HPDE6-E6E7 (cell line): ENCODE measurements at regions not wholly inside any gene's neighbourhood (a gene's known extent, or its start where the extent isn't known, plus 50 kb on each side); places are given as distances from the start of the nearest gene placed in this dataset.
A peak's percentile ranks its signal among the peaks of the same experiment; 100 is the strongest.
"Not testable (repeated sequence)": the region's sequence is repeated elsewhere in the genome, so short reads cannot be mapped to it uniquely, and the experiment has no call there.

Source experiments
- DNase-seq: peaks from one replicate; pipeline ENCODE4 v3.0.0; 2011; ENCODE audit warnings: missing footprints; ENCODE audit errors: extremely low spot score

DNA sequence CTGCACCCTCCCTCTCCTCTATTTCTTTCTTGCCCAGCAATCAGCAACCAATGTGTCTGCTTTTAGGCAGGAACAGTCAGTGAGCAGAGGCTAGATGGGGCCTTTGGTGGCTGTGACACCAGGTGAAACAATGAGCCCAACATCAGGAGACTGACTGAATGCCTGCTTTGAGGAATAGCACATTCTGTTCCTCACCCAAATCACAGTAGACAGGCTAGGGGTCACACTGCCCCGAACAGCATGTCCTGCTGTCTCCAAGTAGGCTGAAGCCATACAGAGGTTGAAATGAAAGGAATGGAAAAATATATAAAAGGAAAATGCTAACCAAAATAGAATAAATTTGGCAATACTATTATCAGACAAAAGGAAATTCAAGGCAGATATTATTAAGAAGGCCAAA lies 122.5 kb upstream of the GDNF start:
- no peak for DNase-seq

DNA sequence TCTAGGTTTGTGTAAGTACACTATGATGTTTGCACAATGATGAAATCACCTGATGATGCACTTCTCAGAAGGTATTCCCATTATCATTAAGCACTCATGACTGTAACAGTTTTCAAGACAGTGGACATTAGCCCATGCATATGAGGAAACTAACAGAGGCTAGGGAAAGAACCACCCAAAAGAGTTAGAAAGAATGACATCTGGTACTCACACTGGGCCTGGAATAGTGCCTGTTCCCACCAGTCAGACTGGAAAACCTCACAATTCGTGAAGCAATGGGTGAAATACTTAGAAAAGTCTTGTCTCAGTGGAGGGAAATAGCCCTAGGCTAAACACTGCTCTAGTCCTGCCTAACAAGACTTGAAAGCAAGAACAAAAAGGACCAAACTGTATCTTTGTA lies 117.4 kb upstream of the GDNF start:
- no peak for DNase-seq

DNA sequence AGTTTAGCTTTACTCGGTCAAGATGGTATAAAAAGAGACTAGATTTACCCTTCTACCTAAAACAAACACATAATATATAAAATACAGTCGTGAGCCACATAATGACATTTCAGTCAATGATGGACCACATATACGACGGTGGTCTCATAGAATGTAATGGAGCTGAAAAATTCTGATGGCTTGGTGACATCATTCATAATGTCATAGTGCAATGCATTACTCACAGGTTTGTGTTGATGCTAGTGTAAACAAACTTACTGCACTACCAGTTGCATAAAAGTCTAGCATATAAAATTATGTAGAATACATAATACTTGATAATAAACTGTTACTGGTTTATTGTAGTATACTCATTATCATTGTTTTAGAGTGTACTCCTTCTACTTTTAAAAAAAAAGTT lies 115.9 kb upstream of the GDNF start:
- no peak for DNase-seq

DNA sequence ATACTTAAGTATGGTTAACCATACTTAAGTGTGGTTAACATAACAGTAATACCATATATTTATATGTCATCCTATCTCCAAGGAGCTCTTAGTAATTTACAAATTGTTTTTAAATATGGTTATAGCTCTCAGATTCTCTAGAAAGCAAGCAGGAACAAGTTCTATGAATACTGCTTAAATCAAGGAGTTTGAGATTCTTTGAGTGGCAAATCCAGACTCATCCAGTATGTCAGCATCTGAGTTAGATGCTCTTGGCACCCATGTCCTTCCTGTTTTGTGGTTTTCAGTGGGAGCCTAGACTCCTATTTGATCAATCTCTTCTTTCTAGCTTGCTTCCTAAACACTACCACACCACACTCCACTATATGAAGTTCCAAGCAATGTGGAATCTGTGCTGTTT lies 114.7 kb upstream of the GDNF start:
- no peak for DNase-seq

DNA sequence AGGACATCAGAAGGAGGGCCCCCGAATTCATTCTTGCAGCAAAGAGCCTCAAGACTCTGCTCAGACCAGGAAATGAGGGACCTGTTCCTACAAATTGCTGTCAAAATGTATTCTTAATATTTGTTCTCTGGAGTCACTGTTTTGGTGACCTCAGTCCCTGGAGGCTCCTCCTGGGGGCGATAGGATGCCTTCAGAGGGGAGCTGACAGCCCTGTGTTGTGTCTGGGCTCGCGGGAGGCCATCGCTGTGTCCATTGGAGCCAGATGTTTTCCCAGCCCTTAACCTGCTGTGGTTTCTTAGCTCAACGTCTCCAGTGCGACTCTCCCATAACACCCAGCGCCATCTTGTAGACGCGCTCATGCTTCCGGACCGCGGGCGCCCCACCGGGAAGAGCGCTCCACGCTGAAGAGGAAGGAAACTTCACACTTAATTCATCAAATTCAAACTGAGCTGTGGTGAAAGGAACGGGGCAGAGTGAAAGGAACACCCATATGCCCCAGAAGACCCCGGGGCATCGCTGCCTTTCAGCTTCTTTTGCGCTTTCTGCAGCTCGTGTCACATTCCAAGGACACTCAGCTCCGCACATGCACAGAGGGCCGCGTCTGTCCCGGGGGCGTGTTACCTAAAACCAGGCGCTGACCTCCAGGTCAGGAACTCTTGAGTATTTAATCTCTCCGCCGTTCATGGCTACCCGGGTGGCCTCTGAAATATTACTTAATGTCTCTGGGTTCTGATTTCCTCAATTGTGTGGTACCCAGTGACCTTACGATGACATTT lies 112.3 kb upstream of the GDNF start:
- DNase-seq = no peak

DNA sequence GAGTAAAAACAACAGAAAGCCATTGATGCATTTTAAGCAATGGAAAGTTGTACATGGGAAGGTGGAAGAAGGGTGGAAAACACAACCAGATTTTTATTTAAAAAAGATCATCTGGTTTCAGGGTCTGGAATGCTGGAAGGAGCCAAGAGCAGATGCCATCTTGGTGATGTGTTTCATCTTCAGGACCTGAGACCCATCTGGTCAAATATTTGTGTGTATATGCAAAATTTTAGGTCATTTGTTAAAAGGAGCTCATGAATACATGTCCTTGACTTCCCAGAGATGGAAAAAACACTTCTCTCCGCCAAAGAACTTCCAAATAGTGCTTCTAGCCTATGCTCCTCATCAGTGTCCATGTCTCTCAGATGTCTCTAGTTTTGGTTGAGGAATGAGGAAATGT lies 110.6 kb upstream of the GDNF start:
- DNase-seq = no peak

DNA sequence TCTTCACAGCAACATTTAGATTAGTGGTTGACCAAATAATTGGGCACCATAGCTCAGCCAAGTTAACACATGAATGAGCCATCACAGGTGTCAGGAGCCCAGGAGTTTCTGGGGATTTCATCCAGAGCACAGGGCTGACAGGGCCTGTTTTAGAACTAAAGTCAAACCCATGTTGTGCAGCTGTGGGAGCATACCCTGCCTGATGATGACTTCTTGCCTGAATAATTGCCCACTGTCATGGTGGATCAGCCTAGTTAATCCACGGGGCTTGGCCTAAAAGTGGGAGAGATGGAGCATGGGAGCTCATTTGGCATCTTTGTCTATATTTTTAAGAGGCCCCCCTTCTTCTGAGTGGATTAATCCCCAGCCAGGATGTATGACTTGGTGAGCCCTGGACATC lies 105.6 kb upstream of the GDNF start:
- no peak for DNase-seq

DNA sequence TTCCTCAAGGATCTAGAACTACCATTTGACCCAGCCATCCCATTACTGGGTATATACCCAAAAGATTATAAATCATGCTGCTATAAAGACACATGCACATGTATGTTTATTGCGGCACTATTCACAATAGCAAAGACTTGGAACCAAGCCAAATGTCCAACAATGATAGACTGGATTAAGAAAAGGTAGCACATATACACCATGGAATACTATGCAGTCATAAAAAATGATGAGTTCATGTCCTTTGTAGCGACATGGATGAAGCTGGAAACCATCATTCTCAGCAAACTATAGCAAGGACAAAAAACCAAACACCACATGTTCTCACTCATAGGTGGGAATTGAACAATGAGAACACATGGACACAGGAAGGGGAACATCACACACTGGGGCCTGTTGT lies 103.3 kb upstream of the GDNF start:
- not testable (repeated sequence) for DNase-seq

DNA sequence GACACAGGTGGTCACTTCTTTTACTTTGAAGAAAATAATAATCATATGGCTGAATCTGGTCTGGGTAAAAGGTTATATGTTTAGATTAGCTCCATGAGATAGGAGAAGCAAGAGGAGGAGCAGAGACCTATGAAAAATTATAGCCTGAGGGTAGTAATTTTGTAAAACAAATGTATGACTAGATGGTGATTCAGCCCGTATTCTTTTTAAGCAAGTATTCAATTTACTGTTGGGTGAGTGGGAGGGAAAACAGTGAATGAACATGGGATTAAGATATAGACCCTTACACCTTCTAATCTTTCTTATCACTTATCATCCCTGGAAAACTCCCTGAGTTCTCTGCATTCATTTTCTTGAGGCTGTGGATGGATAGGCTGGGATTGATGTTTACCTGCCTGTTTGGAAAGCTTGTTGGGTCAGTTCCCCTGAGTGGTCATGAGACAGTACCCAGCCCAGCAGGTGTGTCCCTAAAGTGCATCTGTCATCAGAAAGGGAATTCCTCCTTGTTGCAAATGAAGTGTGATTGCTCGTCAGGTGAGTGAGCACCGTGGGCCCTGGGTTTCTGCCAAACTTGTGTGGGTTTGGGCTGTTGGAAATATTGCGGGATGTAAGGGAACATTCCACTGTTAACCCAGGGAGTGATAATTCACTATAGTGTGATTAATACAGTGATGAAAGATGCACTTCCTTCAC lies 101.2 kb upstream of the GDNF start:
- DNase-seq = peak; percentile 14

DNA sequence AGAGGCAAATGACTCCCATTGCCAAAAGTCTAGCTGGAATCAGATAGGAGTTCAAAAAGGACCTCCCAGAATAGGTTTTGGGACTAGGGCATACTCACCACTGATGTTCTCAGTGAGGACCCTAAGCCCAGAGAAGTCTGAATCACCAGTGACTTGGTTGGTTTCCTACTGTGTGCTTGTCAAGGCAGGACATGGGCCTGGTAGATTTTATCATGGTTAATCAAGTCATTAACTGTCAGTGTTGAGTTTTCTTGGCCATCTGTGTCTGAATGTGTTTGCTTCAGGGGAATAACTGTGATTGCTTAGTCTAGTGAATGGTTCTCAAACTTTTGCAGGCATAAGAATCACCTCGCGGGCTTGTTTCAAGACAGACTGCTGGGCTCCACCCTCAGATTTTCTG lies 99.0 kb upstream of the GDNF start:
- DNase-seq = no peak

DNA sequence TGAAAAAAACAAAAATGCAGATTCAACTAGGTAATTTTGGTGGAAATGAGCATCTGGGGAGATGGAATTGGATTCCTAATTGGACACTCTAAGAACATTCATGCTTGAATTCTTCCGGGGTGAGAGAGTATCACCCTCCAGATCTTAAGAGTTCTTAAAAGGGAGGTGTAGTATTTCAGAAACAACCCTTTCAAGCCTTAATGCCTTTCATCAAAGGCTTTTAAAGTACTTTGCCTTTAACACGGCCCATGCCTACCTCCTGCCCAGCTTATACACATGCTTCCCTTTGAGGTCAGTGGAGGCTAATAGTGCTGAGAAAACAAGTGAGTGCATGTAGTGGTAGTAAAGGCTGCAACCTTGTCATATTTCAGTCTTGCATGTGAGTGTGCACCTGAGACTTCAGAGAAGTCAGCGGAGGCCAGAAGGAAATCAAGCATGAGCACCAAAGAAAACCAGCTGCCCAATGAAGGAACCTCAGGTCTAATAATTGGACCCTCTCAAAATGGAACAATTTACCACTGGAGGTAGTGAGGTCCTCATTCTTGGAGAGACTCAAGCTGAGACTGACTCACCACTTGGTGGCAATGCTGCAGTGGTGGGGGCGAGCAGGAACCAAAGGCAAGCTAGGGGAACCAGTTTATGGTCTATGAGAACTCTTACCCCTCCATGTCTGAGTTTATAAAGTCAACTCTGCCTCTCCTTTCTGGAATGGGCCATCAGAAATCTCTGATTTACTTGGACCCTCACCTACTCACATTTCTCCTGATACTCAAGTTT lies 98.4 kb upstream of the GDNF start:
- no peak for DNase-seq

DNA sequence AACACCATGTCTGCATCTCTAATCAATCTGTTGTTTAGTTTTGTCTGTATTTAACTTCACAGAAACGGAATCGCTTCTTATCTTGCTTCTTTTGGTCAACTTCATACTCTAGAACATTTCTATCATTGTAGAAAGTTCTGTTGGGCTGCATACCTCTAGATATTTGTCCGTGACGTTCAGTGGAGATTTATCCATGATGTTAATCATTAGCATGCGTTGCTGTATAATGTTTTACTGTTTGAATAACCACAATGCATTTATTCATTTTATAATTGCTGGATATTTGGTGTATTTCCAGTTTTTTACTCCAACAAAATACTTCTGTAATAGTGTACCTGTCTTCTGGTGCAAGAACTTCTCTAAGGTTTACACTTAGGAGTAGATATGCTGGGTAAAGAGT lies 96.2 kb upstream of the GDNF start:
- DNase-seq = no peak

DNA sequence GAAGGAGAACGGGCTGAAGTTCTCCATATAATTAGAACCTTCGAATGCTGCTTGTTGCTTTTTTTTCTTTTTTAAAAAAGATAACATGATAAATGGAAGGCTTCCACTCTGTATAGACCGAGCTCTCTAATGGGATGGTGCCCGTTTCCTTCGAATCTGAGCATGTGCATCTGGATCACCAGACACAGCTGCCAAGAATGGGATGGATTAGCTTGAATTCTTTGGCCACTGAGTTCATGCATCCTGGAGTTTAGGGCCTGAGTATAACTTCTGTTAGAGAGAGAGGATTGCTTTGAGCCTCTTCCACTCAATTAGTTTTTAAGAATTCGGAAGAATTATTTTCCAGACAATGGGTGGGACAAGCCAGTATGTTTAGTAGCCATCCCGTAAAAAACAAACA lies 93.7 kb upstream of the GDNF start:
- DNase-seq = no peak

DNA sequence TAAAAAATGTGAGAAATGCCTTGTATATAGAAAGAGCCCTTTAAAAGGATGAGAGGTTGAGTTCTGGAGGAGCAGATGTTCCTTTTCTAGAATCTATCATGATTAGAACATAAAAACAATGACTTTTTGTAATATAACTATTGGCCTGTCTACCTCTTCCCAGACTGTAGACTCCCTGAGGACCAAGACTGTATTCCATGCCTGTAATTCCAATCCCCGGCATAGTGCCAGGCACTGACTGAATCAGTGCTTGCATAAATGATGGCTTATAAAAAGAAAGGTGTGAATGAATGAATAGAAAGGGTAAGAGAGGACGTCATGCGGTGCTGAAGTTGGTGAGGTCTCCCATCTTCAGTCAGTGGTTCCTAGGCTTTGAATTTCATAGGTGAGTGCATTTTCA lies 92.6 kb upstream of the GDNF start:
- DNase-seq = no peak

DNA sequence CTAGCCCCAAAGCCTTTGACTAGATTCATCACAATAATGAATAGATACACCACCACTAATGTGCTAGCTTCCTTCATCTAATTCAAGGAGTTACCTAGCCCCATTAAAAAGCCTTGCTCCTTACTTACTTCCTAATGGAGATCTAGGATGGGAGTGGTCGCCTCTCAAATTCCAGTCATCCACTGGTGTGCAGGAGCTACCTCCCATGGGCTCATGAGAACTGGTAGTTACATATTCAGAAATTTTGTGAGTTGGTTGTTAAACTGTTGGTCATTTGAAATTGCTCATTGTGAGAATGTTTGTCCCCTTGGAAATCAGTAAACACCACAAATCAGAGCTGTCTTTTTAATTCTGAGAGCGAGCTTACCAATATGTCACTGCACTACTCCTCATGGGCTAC lies 91.7 kb upstream of the GDNF start:
- DNase-seq = no peak

DNA sequence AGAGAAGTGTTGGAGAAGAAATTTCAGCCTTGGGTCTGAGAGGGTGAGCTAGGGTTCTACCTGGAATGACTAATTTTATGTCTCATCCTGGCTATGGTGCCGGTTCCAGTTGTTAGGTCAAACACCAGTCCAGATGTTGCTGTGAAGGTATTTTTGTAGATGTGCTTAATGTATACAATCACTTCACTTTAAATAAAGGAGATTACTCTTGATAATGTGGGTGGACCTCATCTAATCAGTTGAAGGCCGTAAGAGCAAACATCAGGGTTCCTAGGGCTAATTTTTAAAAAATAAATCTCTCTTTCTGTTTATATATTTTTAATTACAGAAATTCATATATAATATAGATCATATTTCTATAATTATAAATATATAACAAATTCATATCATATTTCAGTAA lies 90.5 kb upstream of the GDNF start:
- no peak for DNase-seq

DNA sequence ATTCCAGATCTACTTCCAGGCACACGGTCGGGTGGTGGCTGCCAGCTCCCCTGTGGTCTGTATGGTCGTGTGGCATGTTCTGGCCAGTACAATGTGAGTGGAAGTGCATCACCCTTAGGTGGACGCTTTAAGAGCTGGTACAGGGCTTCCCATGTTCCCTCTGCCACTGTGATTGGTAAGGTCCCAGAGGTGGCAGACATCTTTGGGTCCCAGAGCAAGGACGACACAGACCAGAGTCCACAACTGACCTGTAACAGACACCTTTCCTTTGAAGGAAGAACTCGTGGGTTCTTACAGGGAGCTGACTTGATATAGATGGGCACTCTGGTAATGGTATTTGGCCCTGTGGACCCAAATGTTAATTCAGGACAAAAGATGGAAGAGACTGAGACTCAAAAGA lies 90.0 kb upstream of the GDNF start:
- DNase-seq = no peak

DNA sequence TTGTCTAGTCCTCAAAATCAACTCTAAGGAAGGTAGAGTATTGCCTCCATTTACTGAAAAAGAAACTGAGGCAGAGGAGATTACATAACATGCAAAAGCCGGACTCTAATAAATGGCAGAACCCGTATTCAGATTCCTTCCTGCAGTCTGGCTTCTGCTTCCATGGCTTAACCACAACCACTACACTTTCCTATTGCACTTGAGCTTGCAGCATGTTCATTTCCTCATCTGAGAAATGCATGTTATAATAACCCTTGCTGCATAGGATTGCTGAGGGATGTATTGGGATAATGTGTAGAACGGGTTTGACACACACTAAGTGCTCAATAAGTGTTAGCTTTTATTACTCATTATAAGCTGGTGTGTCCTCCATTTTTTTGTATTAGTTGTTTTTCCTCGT lies 87.9 kb upstream of the GDNF start:
- not testable (repeated sequence) for DNase-seq

DNA sequence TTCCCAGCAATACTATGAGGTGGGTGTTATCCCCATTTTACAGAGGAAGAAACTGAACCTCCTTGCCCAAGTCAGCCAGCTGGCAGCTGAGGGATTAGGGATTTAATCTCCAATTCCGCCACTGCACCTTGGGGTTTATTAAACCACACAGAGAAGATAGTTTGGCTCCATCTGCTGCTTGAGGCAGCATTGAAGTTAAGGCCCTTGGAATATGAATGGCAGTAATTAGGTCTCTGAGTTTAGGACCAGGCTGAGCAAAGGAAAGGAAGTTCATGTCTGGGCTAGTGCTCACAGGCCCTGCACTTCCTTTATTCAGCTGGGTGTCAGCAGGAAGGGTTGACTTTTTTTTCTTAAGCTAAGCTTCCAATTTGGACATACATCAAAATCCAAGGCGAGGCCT lies 86.9 kb upstream of the GDNF start:
- peak; percentile 59 for DNase-seq

DNA sequence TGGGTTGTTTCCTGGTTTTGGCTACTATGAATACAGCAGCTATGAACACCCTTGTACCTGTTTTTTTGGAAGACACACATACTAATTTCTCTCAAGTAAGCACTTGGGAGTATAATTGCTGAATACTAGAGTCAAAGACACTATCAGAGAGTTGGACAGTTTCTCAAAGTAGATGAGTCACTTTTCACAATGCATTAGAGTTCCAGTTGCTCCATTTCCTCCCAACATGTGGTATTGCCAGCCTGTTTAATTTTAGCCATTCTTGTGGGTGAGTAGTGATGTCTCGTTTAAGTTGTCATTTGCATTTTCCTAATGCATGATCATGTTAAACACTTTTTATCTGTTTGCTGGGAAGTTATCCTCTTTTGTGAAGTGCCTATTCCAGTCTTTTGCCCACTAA lies 81.6 kb upstream of the GDNF start:
- DNase-seq = no peak

DNA sequence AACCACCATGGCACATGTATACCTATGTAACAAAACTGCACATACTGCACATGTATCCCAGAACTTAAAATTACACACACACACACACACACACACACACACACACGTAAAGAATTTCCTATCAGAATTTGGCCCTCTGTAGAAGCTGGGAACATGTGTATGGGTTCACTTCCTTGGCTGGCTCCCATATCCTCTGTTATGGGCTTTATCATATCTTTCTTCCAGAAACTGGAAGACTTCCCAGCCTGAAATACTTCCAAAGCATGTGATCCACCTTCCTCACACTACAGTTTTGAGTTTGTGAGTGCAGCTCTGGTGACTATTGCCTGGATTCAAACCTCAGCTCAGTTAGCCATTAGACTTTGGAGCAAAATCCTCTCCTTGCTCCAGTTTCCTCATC lies 78.6 kb upstream of the GDNF start:
- no peak for DNase-seq

DNA sequence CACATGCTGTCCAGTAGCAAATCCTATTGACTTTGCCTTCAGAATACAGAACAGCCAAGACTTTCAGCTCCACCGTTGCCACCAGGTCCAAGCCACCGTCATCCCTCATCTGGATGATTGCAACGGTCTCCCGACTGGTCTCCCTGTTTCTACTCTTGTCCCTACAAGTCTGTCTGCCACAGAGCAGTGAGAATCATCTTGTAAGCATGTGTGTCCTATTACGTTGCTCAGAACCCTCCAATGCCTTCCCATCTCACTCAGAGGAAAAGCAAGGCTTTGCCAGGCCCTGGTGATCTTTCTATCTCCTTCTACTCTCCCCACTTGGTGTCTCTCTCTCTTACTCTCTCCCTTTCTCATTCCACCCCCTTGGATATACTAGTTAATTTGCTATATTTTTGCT lies 76.7 kb upstream of the GDNF start:
- no peak for DNase-seq
